ENCODE measurements at regions not wholly inside any gene's neighbourhood (a gene's known extent, or its start where the extent isn't known, plus 50 kb on each side); places are given as distances from the start of the nearest gene placed in this dataset.
"Not testable (repeated sequence)": the region's sequence is repeated elsewhere in the genome, so short reads cannot be mapped to it uniquely, and the experiment has no call there.

- no peak for DNase-seq
Measured at GRCh38 chr3:117011687-117012250, 302.2 kb downstream of the TUSC7 start.

- no peak for DNase-seq
Measured at GRCh38 chr3:117016378-117016777, 306.8 kb downstream of the TUSC7 start.

- no peak for DNase-seq
Measured at GRCh38 chr3:117017135-117017894, 307.7 kb downstream of the TUSC7 start.

- no peak for DNase-seq
Measured at GRCh38 chr3:117018655-117019054, 309.1 kb downstream of the TUSC7 start.

GRCh38 chr3:117019082-117019713 lies 309.6 kb downstream of the TUSC7 start:
- peak; percentile 43 for DNase-seq

GRCh38 chr3:117026401-117026800 lies 316.8 kb downstream of the TUSC7 start:
- DNase-seq, result no peak

- no peak for DNase-seq
Measured at GRCh38 chr3:117035745-117036144, 326.2 kb downstream of the TUSC7 start.

- no peak for DNase-seq
Measured at GRCh38 chr3:117036259-117036799, 326.8 kb downstream of the TUSC7 start.

GRCh38 chr3:117045143-117045542 lies 335.6 kb downstream of the TUSC7 start:
- no peak for DNase-seq

GRCh38 chr3:117047951-117048705 lies 338.5 kb downstream of the TUSC7 start:
- no peak for DNase-seq

GRCh38 chr3:117052395-117052794 lies 342.8 kb downstream of the TUSC7 start:
- no peak for DNase-seq

- DNase-seq, result no peak
Measured at GRCh38 chr3:117054556-117054955, 345.0 kb downstream of the TUSC7 start.

- DNase-seq, result not testable (repeated sequence)
Measured at GRCh38 chr3:117056946-117057345, 347.4 kb downstream of the TUSC7 start.

- no peak for DNase-seq
Measured at GRCh38 chr3:117059067-117059955, 349.7 kb downstream of the TUSC7 start.

- DNase-seq, result no peak
Measured at GRCh38 chr3:117059956-117060270, 350.3 kb downstream of the TUSC7 start.

- DNase-seq, result no peak
Measured at GRCh38 chr3:117063930-117064329, 354.4 kb downstream of the TUSC7 start.

- no peak for DNase-seq
Measured at GRCh38 chr3:117068301-117068700, 358.7 kb downstream of the TUSC7 start.

GRCh38 chr3:117074826-117075225 lies 365.2 kb downstream of the TUSC7 start:
- no peak for DNase-seq

GRCh38 chr3:117079997-117080396 lies 370.4 kb downstream of the TUSC7 start:
- DNase-seq, result no peak

- DNase-seq, result no peak
Measured at GRCh38 chr3:117080872-117081271, 371.3 kb downstream of the TUSC7 start.

GRCh38 chr3:117084277-117084676 lies 374.7 kb downstream of the TUSC7 start:
- no peak for DNase-seq

GRCh38 chr3:117084739-117085270 lies 375.2 kb downstream of the TUSC7 start:
- no peak for DNase-seq
